ENCODE measurements at regions not wholly inside any gene's neighbourhood (a gene's known extent, or its start where the extent isn't known, plus 50 kb on each side); places are given as distances from the start of the nearest gene placed in this dataset.
A peak's percentile ranks its signal among the peaks of the same experiment; 100 is the strongest.

GRCh38 chr11:29538339-29539036 is 478.3 kb downstream of the KCNA4 start:
- H3K36me3 ChIP-seq (ENCODE audit: control insufficient read depth, low read length), result no peaks in the 10 kb centered on the region
- peak overlapping the region; percentile 12; the same call in 1 of the 2 replicates for H3K27ac ChIP-seq (ENCODE audit: low read depth, low read length)
- H4K20me1 ChIP-seq (ENCODE audit: control insufficient read depth, insufficient read depth, low read depth, low read length), result no peaks in the 10 kb centered on the region
- H3F3A ChIP-seq (ENCODE audit: control insufficient read depth, insufficient read depth), result no peaks in the 10 kb centered on the region
- peak overlapping the region; percentile 34 for H3K4me2 ChIP-seq (ENCODE audit: low read length)
- no peak for TF ChIP-seq EZH2phosphoT487 (IDR thresholded peaks at IDR 0.05; ENCODE audit: borderline replicate concordance, low read length)
- no peak for TF ChIP-seq CTCF (IDR thresholded peaks at IDR 0.05; ENCODE audit: low read depth, low read length, poor library complexity, severe bottlenecking)
- H3K9me2 ChIP-seq (replicated peaks; ENCODE audit: control insufficient read depth, low read length), result no peaks in the 10 kb centered on the region
- peaks cover 29% of the 10 kb centered on the region for H3K4me1 ChIP-seq (ENCODE audit: control insufficient read depth, low read length)
- H3K79me2 ChIP-seq (ENCODE audit: control insufficient read depth, low read length), result no peaks in the 10 kb centered on the region
- no peaks in the 10 kb centered on the region for H3K9me3 ChIP-seq (ENCODE audit: control insufficient read depth, insufficient read depth, low read length)
- H3K4me3 ChIP-seq (ENCODE audit: low read length), result peak overlapping the region; percentile 16
- no peaks in the 10 kb centered on the region for H3K27me3 ChIP-seq (ENCODE audit: control insufficient read depth, low read length)

GRCh38 chr11:29534836-29535235 is 482.0 kb downstream of the KCNA4 start:
- Histone ChIP-seq H3K27me3 (ENCODE audit: control insufficient read depth, low read length) (no peaks in the 10 kb centered on the region), H3K9me3 (ENCODE audit: control insufficient read depth, insufficient read depth, low read length) (no peaks in the 10 kb centered on the region), H3K27ac (ENCODE audit: low read depth, low read length) (no peak overlapping the region), H3K4me1 (ENCODE audit: control insufficient read depth, low read length) (peaks cover 22% of the 10 kb centered on the region), H3K4me2 (ENCODE audit: low read length) (no peak overlapping the region), H3K36me3 (ENCODE audit: control insufficient read depth, low read length) (no peaks in the 10 kb centered on the region), H4K20me1 (ENCODE audit: control insufficient read depth, insufficient read depth, low read depth, low read length) (no peaks in the 10 kb centered on the region), H3K4me3 (ENCODE audit: low read length) (no peak overlapping the region), H3F3A (ENCODE audit: control insufficient read depth, insufficient read depth) (no peaks in the 10 kb centered on the region), H3K79me2 (ENCODE audit: control insufficient read depth, low read length) (no peaks in the 10 kb centered on the region), H3K9me2 (replicated peaks; ENCODE audit: control insufficient read depth, low read length) (no peaks in the 10 kb centered on the region)
- TF ChIP-seq EZH2phosphoT487 (IDR thresholded peaks at IDR 0.05; ENCODE audit: borderline replicate concordance, low read length) (no peak), CTCF (IDR thresholded peaks at IDR 0.05; ENCODE audit: low read depth, low read length, poor library complexity, severe bottlenecking) (no peak)

DNA sequence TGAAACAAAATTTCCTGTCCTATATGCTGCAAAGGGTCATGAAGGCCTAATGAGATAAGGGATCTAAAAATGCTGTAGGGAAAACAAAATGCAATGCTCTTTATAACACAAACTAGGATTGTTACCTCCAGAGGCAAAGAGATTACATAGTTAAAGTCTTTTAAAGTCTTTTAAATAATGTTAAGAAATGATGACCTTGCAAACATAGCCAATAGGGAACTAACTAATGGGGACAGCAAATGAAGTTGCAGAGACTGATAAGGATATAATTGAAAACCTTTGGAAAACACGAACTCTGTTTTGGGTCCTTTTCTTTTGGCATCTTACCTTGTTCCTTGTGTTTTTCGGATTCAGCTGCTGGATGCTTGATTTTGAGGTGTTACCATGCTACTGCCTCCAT is 485.9 kb downstream of the KCNA4 start:
- H3K4me2 ChIP-seq (ENCODE audit: low read length), result no peak overlapping the region
- H3K27me3 ChIP-seq (ENCODE audit: control insufficient read depth, low read length), result no peaks in the 10 kb centered on the region
- no peak overlapping the region for H3K27ac ChIP-seq (ENCODE audit: low read depth, low read length)
- peaks cover 8% of the 10 kb centered on the region; the same call in 1 of the 2 replicates for H3K9me3 ChIP-seq (ENCODE audit: control insufficient read depth, insufficient read depth, low read length)
- peaks cover 11% of the 10 kb centered on the region for H3K4me1 ChIP-seq (ENCODE audit: control insufficient read depth, low read length)
- no peaks in the 10 kb centered on the region for H3K79me2 ChIP-seq (ENCODE audit: control insufficient read depth, low read length)
- no peak for TF ChIP-seq EZH2phosphoT487 (IDR thresholded peaks at IDR 0.05; ENCODE audit: borderline replicate concordance, low read length)
- no peak for TF ChIP-seq CTCF (IDR thresholded peaks at IDR 0.05; ENCODE audit: low read depth, low read length, poor library complexity, severe bottlenecking)
- H3K36me3 ChIP-seq (ENCODE audit: control insufficient read depth, low read length), result no peaks in the 10 kb centered on the region
- no peaks in the 10 kb centered on the region for H4K20me1 ChIP-seq (ENCODE audit: control insufficient read depth, insufficient read depth, low read depth, low read length)
- no peak overlapping the region for H3K4me3 ChIP-seq (ENCODE audit: low read length)
- H3F3A ChIP-seq (ENCODE audit: control insufficient read depth, insufficient read depth), result 0 out of 2 replicates have a peak, but pooled peaks cover 3% of the 10 kb centered on the region
- H3K9me2 ChIP-seq (replicated peaks; ENCODE audit: control insufficient read depth, low read length), result no peaks in the 10 kb centered on the region

Data from DOHH2 (cell line).